CMK (cell line): ENCODE measurements at regions not wholly inside any gene's neighbourhood (a gene's known extent, or its start where the extent isn't known, plus 50 kb on each side); places are given as distances from the start of the nearest gene placed in this dataset.
"Not testable (repeated sequence)": the region's sequence is repeated elsewhere in the genome, so short reads cannot be mapped to it uniquely, and the experiment has no call there.

Experiments used
- DNase-seq: peaks from one replicate; pipeline ENCODE4 v3.0.0-alpha.2; 2010; ENCODE audit warnings: low read depth

DNA sequence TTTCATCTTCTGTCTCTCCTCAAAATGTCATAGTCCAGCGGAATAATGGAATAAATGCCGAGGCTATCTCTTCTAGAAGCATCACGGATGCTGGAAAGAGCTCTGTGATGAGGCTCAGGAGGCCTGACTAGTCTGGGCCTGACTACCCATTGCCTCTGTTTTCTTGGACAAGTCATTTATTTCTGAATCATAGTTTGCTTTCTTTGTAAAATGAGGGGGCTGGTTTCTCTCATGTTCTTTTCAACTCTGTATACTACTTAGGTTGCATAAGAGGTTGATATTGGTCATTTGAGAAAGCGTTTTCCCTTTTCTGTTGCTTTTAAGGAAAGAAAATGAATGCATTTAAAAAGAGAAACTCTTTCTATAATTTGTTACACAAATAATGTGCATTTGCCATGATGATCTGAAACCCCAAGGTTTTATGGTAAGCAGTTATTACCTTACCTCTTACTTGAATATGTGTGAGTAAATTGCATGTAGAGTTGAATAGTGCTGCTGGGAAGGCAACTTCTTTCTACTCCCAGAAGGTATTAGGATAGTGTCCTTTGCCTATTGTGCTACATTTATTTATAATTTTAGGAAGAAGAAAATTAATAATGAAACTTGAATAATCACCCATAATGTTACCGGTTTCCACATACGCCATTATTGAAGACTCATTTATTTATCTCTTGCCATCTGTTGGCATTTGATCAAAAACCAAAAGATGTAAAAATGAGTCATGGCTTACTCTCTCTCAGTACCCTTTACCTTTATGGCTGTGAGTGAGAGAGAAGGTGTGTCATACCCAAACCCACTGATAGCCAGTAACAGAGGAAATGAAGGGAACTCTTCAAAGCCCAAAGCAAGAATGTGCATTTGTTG, 179.1 kb downstream of the FASLG start:
- DNase-seq, result no peak

DNA sequence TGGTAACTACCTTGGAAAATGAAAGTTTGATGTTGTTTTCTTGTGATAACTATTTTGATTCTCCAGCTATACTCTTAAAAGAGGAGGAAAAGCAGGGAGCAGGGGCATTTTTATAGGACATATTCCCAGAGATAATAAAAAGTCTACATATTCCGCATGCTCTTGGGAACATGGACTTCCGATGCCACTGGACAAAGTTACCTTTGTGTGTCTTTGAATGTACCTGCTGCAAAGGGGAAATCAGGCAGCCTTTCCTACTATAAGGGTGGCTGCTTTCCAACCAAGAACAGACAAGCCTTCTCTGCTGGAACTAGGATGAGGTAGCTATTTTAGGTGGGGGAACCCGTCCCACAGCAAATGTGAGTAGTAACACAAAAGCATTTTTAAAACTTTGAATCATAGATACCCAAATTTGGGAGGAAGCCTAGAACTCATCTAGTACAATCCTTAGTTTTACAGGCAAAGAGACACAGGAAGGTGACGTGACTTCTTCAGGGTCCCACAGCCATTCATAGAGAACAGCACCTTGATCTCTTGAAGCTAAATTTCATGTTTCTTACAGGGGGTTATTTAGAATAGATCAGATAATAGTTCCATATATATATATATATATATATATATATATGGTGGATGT, 179.9 kb downstream of the FASLG start:
- DNase-seq, result no peak

DNA sequence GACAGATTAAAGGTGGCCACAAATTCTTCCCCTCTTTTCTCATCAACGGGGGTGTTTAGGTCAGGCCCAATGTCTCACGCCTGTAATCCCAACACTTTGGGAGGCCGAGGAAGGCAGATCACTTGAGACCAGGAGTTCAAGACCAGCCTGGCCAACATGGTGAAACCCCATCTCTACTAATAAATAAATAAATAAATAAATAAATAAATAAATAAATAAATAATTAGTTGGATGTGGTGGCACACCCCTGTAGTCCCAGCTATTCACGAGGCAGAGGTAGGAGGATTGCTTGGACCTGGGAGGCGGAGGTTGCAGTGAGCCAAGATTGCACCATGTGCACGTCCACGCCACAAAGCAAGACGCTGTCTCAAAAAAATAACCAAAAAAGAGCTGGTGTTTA, 180.7 kb downstream of the FASLG start:
- DNase-seq, result not testable (repeated sequence)

DNA sequence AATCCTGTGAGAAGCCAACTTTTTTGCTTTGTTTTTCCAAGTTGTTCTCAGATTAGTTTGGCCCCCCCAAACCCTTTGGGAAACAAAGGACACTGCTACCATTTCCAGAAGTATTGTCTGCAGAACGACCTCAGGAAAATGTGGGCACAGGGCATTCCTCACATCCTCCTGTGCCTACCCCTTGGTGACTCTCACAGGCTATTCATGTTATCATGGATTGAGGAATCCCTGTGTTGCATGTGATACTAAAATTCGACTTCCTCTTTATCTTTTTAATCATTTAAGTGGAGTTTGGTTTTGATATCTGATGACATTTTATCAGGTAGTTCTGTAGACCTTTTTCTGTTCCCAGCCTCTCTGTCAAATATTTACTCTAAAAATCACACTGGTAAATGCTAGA, 184.5 kb downstream of the FASLG start:
- DNase-seq, result no peak

DNA sequence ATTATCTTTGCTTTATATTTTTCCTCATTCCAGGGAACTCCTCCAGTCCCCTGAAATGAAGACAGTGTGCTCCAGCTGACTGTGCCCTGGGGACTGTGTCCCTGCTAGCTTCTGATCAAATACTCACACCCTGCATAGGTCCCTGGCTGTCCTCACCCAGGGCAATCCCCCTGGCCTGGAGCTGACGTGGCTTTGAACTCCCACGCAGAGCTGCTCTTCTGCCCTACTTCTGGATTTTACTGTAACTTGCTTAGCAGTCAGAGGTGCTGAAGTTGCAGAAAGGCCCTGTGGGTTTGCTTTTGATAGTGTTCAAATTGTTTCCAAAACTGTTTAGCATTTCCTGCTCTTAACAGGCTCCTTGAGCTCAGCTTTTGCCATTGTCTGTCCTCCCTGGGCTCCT, 186.5 kb downstream of the FASLG start:
- no peak for DNase-seq

DNA sequence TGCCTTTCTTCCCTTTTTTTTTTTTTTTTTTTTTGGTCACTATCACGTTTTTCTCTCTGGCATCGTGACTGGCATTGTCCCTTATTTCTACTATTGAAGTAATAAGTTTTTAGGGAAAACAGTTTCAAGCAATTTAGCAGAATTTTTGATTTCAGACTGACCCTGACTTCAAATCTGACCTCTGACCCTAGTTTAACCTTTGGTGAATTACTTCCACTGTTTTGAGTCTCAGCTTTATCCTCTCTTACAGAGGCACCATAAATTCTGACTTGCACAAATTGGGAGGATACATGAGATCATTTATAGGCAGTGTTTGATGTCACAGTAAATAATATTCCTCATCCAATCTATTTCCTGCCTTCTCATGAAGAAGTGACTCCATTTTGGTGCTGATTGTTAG, 187.0 kb downstream of the FASLG start:
- DNase-seq, result no peak

DNA sequence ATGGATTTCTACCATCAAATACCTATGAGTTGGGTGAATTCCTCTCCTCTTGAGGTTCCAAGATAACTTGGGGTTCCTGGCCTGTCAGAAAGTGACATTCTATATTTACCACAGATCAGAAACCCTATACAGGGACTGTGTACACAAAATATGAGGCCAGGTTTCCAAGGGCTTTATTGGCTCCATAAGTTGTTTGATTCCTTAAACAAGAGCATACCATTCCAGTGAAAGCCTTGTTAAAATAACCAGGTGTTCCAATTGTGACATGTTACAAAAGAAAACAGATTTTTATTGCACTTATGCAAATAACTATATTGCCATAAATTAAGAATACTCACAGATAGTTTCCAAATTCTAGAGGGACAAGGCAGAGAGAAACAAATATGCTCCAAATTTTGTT, 188.9 kb downstream of the FASLG start:
- DNase-seq, result not testable (repeated sequence)

DNA sequence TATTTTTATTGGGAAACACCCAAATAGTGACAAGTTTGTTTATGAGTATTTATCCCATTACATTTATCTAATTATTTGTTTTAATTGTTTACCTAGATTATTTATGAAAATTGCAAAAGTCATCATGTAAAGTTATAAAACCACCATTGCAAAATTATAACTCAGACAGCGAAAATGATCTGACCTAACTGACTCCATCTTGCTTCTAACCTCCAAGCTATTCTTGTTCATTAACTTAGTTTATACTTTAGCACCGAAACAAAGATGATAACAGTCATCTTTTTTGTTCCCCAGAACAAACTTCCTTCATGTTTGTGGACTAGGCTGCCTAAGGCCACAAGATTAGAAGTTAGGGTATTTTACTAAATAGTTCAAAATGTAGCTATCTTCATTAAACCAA, 190.8 kb downstream of the FASLG start:
- DNase-seq, result no peak

DNA sequence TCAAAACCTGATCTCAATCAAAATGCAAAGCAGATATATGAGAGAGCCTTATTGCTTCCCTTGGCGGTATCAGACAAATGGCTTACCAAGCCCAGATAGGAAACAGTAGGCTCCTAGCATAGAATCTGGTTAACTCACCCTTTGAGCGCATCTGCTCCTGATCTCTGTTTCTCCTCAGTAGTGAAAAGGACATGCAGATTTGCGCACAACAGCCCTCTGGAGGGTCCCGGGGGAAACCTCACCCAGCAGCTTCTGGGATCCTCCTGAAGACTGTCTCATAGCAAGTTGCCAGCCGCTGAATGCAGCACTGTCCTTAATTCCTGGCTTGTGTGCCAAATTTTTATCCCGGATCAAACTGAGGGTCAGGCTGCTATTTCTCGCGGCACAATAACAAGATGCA, 192.2 kb downstream of the FASLG start:
- no peak for DNase-seq

DNA sequence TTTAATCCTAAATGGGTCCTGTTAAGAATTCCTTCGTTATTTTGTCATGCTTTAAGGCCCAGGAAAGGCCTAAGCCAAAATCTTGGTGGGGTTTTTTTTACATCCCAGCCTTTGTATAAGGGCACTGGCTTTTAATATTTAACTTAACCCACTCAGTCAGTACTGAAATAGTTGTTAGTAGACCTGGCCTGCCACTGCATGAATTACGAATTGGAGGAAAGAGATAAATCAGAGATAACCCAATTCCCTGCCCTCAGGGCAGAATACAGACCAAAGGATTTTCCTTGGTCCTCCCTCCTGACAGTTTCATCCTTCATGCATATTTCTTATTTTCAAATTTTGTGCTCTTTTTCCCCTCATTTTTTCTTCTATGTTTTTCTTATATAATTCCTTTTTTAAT, 193.0 kb downstream of the FASLG start:
- no peak for DNase-seq

DNA sequence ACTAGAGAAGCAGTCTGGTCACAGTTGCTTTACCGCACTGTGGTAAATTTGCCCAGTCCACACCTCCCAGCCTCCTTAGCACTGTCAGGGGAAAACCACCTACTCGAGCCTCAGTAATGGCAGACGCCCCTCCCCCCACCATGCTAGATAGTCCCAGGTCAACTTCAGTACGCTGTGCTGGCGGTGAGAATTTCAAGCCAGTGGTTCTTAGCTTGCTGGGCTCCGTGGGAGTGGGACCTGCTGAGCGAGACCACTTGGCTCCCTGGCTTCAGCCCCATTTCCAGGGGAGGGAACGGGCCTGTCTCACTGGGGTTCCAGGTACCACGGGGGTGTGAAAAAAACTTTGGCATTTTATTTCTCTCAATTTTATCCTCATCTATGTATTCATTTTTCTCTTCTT, 194.8 kb downstream of the TNFSF18 start:
- DNase-seq, result not testable (repeated sequence)

DNA sequence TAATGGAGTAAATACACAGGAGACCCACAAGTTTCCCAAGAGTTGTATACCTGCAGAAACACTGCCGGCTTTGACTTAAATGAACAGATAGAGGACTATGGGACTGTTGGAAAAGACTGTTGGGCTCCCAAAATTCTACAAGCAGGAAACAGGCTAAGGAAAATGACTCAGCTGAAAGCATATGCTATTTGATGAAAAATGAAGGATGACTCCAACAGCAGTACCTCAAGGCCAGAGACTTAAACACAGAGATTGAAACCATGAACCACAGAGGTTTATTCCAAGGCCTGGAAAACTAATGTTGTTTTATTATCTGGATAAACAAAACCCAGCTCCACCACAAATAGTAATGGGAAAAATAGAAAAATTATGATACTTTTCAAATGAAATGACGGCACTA, 187.7 kb downstream of the TNFSF18 start:
- no peak for DNase-seq

DNA sequence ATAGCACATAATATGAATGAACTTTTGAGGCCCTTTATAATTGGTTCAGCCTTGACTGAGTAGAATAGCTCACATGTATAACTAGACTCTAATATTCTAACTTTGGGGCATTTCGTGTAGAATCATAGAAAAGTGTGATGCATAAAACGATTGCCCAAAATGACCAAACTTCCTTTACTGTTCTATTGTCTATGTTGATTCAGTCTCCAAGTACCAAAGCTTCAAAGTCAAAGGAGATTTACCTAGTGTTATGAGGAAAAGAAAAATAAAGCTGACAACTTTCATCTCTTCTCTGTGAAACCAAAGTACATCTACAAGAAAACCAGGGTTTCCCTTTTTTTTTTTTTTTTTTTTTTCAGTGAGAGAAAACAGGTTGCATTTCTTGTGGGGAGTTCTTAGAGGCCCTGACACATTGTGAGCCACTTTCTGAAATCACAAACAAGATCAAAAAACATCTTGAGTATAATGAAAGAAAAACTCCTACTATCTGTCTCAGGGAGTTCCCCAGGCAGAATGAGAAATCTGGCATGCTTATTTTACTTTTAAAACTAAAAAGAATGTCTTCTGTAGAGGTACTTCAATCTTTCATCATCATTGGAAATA, 183.4 kb downstream of the TNFSF18 start:
- no peak for DNase-seq

DNA sequence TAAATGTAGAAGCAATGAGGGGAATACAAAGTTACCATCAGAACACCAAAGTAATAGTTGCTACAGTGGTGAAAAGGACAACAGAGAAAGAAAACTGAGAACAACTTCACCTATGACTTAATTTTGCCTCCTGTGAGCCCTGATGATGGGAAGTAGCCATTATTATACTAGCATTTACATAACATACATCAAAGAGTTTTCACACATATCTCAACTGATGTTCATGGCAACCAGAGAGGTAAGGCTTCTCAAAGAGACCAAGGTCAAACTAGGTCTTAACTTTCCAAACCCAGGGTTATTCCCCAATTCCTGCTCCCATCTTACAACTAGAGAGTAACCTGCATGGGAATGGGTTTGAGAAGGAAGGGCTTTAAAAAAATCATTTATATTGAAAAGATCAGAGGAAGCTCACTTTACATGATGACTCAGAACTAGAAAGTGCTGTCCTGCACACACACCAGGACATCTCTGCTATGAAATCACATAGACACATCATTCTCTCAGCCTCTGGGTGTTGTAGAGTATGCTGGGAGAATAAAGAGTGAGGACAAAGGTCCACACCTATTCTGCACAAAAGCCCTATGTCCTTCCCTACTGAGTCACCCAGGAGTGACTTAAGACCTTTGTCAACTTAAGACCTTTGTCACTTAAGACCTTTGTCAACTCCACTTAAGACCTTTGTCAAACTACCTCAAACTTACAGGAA, 179.7 kb downstream of the TNFSF18 start:
- no peak for DNase-seq

DNA sequence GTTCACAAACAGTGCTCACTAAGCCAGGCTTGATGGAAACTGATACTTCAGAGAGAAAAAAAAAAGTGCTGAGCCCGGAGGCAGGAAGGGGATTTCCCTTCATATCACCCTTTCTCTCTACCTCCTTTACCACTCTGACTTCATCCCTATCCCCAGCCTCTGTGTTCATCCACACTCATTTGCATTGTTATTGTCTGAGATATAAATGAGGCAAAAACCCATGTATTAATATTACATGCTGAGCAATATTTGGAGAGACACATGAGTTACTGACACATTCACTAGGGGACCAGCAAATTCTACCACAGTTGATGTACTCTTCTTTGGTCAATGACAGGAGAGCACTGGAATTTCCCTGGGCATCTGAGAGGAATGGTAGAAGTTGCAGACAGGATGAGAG, 175.8 kb downstream of the TNFSF18 start:
- no peak for DNase-seq

DNA sequence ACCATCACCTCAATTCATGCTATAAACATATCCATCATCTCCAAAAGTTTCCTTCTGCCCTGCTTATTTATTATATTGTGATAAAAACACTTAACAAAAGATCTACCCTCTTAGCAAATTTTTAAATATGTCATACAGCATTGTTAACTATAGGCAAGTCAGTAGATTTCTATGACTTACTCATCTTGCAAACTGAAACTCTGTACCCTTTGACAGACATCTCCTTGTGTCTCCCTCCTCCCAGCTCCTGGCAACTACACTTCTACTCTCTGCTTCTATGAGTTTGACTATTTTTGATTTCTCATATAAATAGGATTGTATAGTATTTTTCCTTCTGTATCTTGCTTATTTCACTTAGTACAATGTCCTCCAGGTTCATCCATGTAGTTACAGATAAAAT, 174.8 kb downstream of the TNFSF18 start:
- DNase-seq, result no peak

DNA sequence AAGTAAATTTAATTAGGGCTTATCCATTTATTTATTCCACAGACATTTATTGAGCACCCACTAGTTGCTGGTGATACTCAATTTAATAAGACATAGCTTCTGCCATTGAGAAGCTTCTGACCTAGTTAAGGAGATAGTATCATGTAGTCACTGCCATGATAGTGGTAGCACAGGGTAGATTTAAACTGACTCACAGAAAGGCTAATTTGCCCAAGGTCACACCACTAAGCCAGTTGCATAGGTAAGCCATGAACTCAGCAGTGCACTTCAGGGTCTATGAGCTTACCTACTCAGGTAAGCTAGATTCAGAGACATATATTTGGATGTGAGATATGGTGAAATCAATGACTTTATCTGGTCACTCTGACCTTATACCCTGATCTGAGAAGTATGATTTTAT, 168.4 kb downstream of the TNFSF18 start:
- no peak for DNase-seq

DNA sequence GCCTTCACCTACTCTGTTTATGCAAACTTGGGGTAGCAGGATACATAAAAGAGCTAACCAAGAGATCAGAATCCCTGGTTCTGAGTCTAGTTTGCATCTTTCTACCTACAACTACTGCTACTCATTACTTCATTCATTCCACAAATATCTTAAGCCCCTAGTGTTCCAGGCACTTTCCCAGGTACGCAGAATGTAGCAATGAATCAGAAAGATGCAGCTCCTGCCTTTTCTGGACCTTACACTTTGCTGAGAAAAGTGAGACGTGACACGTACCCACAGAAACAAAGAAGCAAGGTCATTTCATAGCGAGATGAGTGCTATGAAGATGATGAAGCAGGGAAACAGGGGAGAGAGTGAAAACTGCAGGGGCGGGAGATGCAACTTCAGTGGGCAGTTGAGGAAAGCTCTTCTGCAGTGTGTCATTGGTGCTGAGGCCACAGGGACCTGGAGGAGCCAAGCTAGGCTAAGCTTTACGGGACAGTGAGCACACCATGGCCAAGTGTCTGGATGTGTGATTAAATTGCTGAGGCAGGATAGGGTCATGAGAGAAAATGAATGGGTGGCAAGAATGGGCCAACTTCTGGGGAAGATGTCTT, 167.9 kb downstream of the TNFSF18 start:
- DNase-seq, result no peak

DNA sequence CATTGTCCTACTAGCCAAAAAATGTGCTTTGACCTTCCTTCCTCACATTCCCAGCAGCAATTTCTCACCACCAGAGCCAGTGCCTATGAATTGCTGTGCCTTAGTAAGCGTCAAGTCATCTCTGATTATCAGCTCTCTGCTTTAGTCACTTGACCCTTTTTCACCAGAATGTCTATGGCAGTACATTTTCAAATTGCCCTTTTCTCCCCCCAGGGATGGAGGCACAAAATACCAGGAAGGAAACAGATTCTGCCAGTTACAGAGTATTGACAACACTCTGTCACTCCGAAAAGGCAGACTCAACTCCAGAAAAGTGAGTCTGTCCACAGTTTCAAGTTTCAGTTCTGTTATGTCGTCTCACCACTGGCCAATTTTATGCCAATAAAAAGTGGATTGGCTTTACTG, 167.4 kb downstream of the TNFSF18 start:
- no peak for DNase-seq

DNA sequence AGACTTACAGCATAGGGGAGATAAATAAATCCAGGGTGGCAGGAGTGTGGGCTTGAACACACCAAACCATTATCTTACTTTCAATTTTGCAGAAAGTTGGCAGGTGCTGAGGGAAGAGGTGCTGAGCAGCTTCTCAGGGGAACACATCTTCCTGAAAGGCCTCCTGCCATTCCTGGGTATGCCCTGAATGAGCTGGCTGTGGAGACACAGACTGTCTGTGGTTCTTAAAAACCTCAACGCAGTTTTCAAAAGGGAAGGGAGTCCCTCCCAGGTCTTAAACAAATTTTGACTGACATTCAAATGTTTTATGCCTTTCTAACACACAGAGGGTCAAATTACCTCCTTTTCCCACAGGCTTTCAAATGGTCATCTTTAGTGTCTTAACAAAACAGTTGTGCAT, 166.9 kb downstream of the TNFSF18 start:
- no peak for DNase-seq

DNA sequence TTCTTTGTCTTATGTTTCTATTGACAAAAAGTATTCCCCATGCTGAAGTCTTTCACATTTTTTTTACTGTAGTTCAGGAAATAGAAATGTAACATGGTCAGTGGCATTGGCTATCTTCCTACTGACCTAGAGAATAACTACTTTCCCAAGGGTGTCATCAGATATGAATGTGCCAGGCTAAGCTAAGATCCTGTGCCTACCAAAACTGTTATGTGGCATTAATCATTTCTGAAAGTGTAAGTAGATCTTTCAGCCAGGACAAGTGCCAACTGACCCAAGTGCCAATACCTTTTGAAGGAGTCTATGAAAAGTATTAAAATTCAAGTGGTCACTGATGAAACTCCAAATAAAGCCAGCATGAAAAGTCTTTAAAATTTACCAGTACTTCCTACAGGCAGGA, 165.3 kb downstream of the TNFSF18 start:
- no peak for DNase-seq

DNA sequence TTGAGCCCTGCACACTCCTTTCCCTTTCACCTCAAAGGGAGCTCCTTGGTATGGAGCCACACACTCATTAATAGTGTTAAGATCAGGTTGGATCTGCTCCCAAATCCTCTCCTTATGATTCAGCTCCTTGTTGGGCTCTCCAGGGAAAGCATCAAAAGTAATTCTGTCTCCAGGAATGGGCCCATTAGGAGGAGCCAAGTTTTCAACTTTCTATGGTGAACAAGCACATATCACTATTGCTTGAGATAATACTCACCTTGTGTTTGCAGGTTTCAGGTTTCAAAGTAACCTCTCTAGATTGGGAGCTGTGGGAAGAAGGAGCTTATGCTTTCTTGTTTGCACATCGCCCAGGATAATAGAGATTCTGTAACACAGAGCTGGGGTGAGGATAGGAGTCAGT, 164.8 kb downstream of the TNFSF18 start:
- DNase-seq, result no peak
